Cardiac muscle cell (in vitro differentiated cells and primary cell): ENCODE measurements at regions not wholly inside any gene's neighbourhood (a gene's known extent, or its start where the extent isn't known, plus 50 kb on each side); places are given as distances from the start of the nearest gene placed in this dataset.
A peak's percentile ranks its signal among the peaks of the same experiment; 100 is the strongest.

Experiments
- DNase-seq, 2 donors: peaks; one replicate each; pipeline versions ENCODE4 v3.0.0 to v3.0.0-alpha.2; 2010 to 2017; ENCODE audit warnings: low read depth in 1 of 2, low spot score in 1 of 2
- H3K27ac ChIP-seq: fragments of 200-600 bp; sonication (generic); 2 replicates; pipeline ENCODE4 v1.5.1; 2016
- H3K27me3 ChIP-seq: fragments of 200-600 bp; sonication (generic); 2 replicates; pipeline ENCODE4 v1.6.0; 2016; ENCODE audit warnings: control low read depth
- H3K36me3 ChIP-seq: fragments of 200-600 bp; sonication (generic); 2 replicates; pipeline ENCODE4 v1.5.1; 2016; ENCODE audit warnings: control low read depth
- H3K4me1 ChIP-seq: fragments of 200-600 bp; sonication (generic); 2 replicates; pipeline ENCODE4 v1.8.1; 2017; ENCODE audit warnings: low read depth, mild to moderate bottlenecking, mixed run types
- H3K4me3 ChIP-seq: fragments of 200-600 bp; sonication (generic); 2 replicates; pipeline ENCODE4 v1.5.1; 2016; ENCODE audit warnings: mild to moderate bottlenecking
- H3K9me3 ChIP-seq: fragments of 200-600 bp; sonication (generic); 2 replicates; pipeline ENCODE4 v1.5.1; 2017; ENCODE audit warnings: low read depth, mild to moderate bottlenecking, control low read depth
- CTCF ChIP-seq: IDR thresholded peaks from 2 replicates; pipeline ENCODE4 v1.5.1; 2012; ENCODE audit warnings: low read depth, mild to moderate bottlenecking, low read length

GRCh38 chr6:134830194-134830593 is 119.7 kb downstream of the ALDH8A1 start:
- Histone ChIP-seq H3K4me1 (no peaks in the 10 kb centered on the region), H3K27me3 (no peaks in the 10 kb centered on the region), H3K27ac (no peak overlapping the region), H3K9me3 (no peaks in the 10 kb centered on the region), H3K4me3 (no peak overlapping the region), H3K36me3 (no peaks in the 10 kb centered on the region)
- no peak for DNase-seq
- no peak for TF ChIP-seq CTCF

- no peaks in the 10 kb centered on the region for H3K4me1 ChIP-seq
- H3K36me3 ChIP-seq = no peaks in the 10 kb centered on the region
Observed at GRCh38 chr6:134828641-134829040, 121.3 kb downstream of the ALDH8A1 start.

GRCh38 chr6:134826889-134827737 is 122.8 kb downstream of the ALDH8A1 start:
- Histone ChIP-seq H3K9me3 (no peaks in the 10 kb centered on the region), H3K27me3 (no peaks in the 10 kb centered on the region), H3K4me3 (no peak overlapping the region), H3K27ac (no peak overlapping the region), H3K36me3 (no peaks in the 10 kb centered on the region), H3K4me1 (no peaks in the 10 kb centered on the region)
- peak in 1 of 2 donors; percentile 99 for DNase-seq
- TF ChIP-seq CTCF = peak; percentile 42

More at GRCh38 chr6:134828641-134829040, 121.3 kb downstream of the ALDH8A1 start:
- H3K9me3 ChIP-seq = no peaks in the 10 kb centered on the region
- H3K27me3 ChIP-seq = no peaks in the 10 kb centered on the region
- TF ChIP-seq CTCF = no peak
- no peak overlapping the region for H3K27ac ChIP-seq
- no peak for DNase-seq
- no peak overlapping the region for H3K4me3 ChIP-seq

- Histone ChIP-seq H3K4me1 (no peaks in the 10 kb centered on the region), H3K4me3 (no peak overlapping the region), H3K27ac (no peak overlapping the region), H3K9me3 (no peaks in the 10 kb centered on the region), H3K36me3 (no peaks in the 10 kb centered on the region), H3K27me3 (no peaks in the 10 kb centered on the region)
- no peak for TF ChIP-seq CTCF
- DNase-seq = no peak
Observed at GRCh38 chr6:134823710-134824034, 126.2 kb downstream of the ALDH8A1 start.

- no peak overlapping the region for H3K27ac ChIP-seq
- no peaks in the 10 kb centered on the region for H3K27me3 ChIP-seq
- peak; percentile 89 to 93 for DNase-seq
- H3K9me3 ChIP-seq = no peaks in the 10 kb centered on the region
- no peak overlapping the region for H3K4me3 ChIP-seq
- TF ChIP-seq CTCF = peak; percentile 85
- no peaks in the 10 kb centered on the region for H3K4me1 ChIP-seq
- no peaks in the 10 kb centered on the region for H3K36me3 ChIP-seq
Observed at GRCh38 chr6:134822920-134823709, 126.8 kb downstream of the ALDH8A1 start.
